Neural cell (in vitro differentiated cells): ENCODE measurements at regions not wholly inside any gene's neighbourhood (a gene's known extent, or its start where the extent isn't known, plus 50 kb on each side); places are given as distances from the start of the nearest gene placed in this dataset.

Experiments used
- H2AFZ ChIP-seq: fragments of 200-600, 300-800 bp; sonication (generic), shearing (Covaris generic); 2 replicates; pipeline ENCODE4 v1.6.0; 2014; ENCODE audit warnings: low read depth, mild to moderate bottlenecking, antibody characterized with exemption, low read length, moderate library complexity
- H3F3A ChIP-seq: fragments of 200-600 bp; shearing (Covaris generic); 2 replicates; pipeline ENCODE4 v1.6.1; 2016; ENCODE audit warnings: mild to moderate bottlenecking, moderate library complexity, mixed read lengths, antibody characterized with exemption, low read length; ENCODE audit not compliant: insufficient read depth, poor library complexity, severe bottlenecking
- H3K27ac ChIP-seq: fragments of 200-600, 300-800 bp; sonication (generic), shearing (Covaris generic); 2 replicates; pipeline ENCODE4 v1.5.1; 2014; ENCODE audit warnings: mild to moderate bottlenecking, low read length, moderate library complexity
- H3K27me3 ChIP-seq: fragments of 300-800, 200-600 bp; sonication (generic), shearing (Covaris generic); 2 replicates; pipeline ENCODE4 v1.6.0; 2014; ENCODE audit warnings: mild to moderate bottlenecking, low read depth, low read length, moderate library complexity; ENCODE audit not compliant: insufficient read depth
- H3K36me3 ChIP-seq: fragments of 300-800, 200-600 bp; sonication (generic), shearing (Covaris generic); 2 replicates; pipeline ENCODE4 v1.5.1; 2014; ENCODE audit warnings: mild to moderate bottlenecking, antibody characterized with exemption, low read length, moderate library complexity; ENCODE audit not compliant: insufficient read depth
- H3K4me2 ChIP-seq: fragments of 300-800, 200-600 bp; sonication (generic), shearing (Covaris generic); 2 replicates; pipeline ENCODE4 v1.6.0; 2014; ENCODE audit warnings: mild to moderate bottlenecking, low read length
- H3K4me3 ChIP-seq: fragments of 300-800, 200-600 bp; sonication (generic), shearing (Covaris generic); 2 replicates; pipeline ENCODE4 v1.5.1; 2014; ENCODE audit warnings: mild to moderate bottlenecking, low read length, moderate library complexity
- H3K79me2 ChIP-seq: fragments of 200-600 bp; shearing (Covaris generic); replicated peaks from 2 replicates; pipeline ENCODE4 v1.6.0; 2014; ENCODE audit warnings: mild to moderate bottlenecking, low read length, moderate library complexity; ENCODE audit not compliant: insufficient read depth
- H3K9ac ChIP-seq: fragments of 300-800, 200-600 bp; sonication (generic), shearing (Covaris generic); 2 replicates; pipeline ENCODE4 v1.6.1; 2016; ENCODE audit warnings: mild to moderate bottlenecking, low read length, mixed read lengths
- H3K9me2 ChIP-seq: fragments of 200-600 bp; shearing (Covaris generic); 2 replicates; pipeline ENCODE4 v1.6.1; 2016; ENCODE audit warnings: mild to moderate bottlenecking, low read length, mixed read lengths; ENCODE audit not compliant: insufficient read depth
- H3K9me3 ChIP-seq: fragments of 200-600, 300-800 bp; sonication (generic), shearing (Covaris generic); 2 replicates; pipeline ENCODE4 v1.6.1; 2016; ENCODE audit warnings: mild to moderate bottlenecking, mixed run types, low read length, moderate library complexity, mixed read lengths
- H4K20me1 ChIP-seq: fragments of 200-600 bp; shearing (Covaris generic); 2 replicates; pipeline ENCODE4 v1.6.1; 2016; ENCODE audit warnings: mild to moderate bottlenecking, mixed run types; ENCODE audit not compliant: insufficient read depth
- EP300 ChIP-seq: fragments of 450-650 bp; conservative IDR thresholded peaks from 2 replicates; pipeline ENCODE4 v1.6.1; 2014; ENCODE audit warnings: antibody characterized with exemption, mild to moderate bottlenecking, moderate library complexity; ENCODE audit not compliant: poor library complexity, severe bottlenecking
- EZH2 ChIP-seq: fragments of 200-600, 300-800 bp; shearing (Covaris generic), sonication (generic); IDR thresholded peaks from 2 replicates; pipeline ENCODE4 v1.6.1; 2014; ENCODE audit warnings: antibody characterized with exemption, low read length, borderline replicate concordance, mild to moderate bottlenecking; ENCODE audit not compliant: insufficient read depth, poor library complexity, severe bottlenecking
- MXI1 ChIP-seq: fragments of 450-650 bp; conservative IDR thresholded peaks from 2 replicates; pipeline ENCODE4 v1.6.1; 2014; ENCODE audit warnings: antibody characterized with exemption, mild to moderate bottlenecking; ENCODE audit not compliant: poor library complexity, severe bottlenecking
- POLR2AphosphoS5 ChIP-seq: IDR thresholded peaks from 2 replicates; pipeline ENCODE4 v1.6.1; 2012
- RAD21 ChIP-seq: fragments of 450-650 bp; conservative IDR thresholded peaks from 2 replicates; pipeline ENCODE4 v1.6.1; 2014; ENCODE audit warnings: antibody characterized with exemption, mild to moderate bottlenecking, moderate library complexity
- SMC3 ChIP-seq: fragments of 450-650 bp; conservative IDR thresholded peaks from 2 replicates; pipeline ENCODE4 v1.6.1; 2014; ENCODE audit warnings: antibody characterized with exemption, mild to moderate bottlenecking, moderate library complexity; ENCODE audit not compliant: poor library complexity
- TAF1 ChIP-seq: IDR thresholded peaks from 2 replicates; pipeline ENCODE4 v1.6.1; 2012; ENCODE audit warnings: low read depth
- TF ChIP-seq, protein P1 (sequence below): IDR thresholded peaks from 2 replicates; pipeline ENCODE4 v1.6.1; 2012; ENCODE audit warnings: borderline replicate concordance
- TF ChIP-seq, protein P2 (sequence below): fragments of 450-650 bp; IDR thresholded peaks from 2 replicates; pipeline ENCODE4 v1.5.1; 2014; ENCODE audit warnings: antibody characterized with exemption, mild to moderate bottlenecking, moderate library complexity; ENCODE audit not compliant: poor library complexity, severe bottlenecking

DNA sequence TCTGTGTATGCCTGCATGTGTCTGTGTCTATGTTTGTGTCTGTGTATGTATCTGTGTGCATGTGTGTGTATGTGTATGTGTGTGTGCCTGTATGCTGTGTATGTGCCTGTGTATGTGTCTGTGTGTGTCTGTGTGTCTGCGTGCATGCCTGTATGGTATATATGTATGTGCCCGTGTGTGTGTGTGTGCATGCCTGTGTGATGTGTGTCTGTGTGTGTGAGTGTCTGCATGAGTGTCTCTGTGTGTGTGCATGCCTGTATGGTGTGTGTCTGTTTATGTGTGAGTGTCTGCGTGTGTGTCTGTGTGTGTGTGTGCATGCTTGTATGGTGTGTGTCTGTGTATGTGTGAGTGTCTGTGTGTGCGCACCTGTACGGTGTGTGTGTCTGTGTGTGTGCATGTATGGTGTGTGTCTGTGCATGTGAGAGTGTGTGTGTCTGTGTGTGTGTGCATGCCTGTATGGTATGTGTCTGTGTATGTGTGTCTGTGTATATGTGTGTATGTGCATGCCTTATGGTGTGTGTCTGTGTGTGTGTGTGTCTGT is 137.1 kb upstream of the IRX2 start:
- Histone ChIP-seq H3K9ac (no peak overlapping the region), H3K36me3 (no peaks in the 10 kb centered on the region), H3K79me2 (no peaks in the 10 kb centered on the region), H3K4me2 (no peak overlapping the region), H3F3A (no peaks in the 10 kb centered on the region), H2AFZ (no peak overlapping the region), H3K27ac (no peak overlapping the region), H3K9me2 (no peaks in the 10 kb centered on the region), H3K4me3 (no peak overlapping the region), H3K27me3 (no peaks in the 10 kb centered on the region), H4K20me1 (no peaks in the 10 kb centered on the region), H3K9me3 (no peaks in the 10 kb centered on the region)
- TF ChIP-seq EZH2, result no peak
- no peak for TF ChIP-seq RAD21
- no peak for TF ChIP-seq TAF1
- no peak for TF ChIP-seq EP300
- no peak for TF ChIP-seq SMC3
- no peak for TF ChIP-seq MXI1
- no peak for TF ChIP-seq POLR2AphosphoS5
- TF ChIP-seq, protein P1, sequence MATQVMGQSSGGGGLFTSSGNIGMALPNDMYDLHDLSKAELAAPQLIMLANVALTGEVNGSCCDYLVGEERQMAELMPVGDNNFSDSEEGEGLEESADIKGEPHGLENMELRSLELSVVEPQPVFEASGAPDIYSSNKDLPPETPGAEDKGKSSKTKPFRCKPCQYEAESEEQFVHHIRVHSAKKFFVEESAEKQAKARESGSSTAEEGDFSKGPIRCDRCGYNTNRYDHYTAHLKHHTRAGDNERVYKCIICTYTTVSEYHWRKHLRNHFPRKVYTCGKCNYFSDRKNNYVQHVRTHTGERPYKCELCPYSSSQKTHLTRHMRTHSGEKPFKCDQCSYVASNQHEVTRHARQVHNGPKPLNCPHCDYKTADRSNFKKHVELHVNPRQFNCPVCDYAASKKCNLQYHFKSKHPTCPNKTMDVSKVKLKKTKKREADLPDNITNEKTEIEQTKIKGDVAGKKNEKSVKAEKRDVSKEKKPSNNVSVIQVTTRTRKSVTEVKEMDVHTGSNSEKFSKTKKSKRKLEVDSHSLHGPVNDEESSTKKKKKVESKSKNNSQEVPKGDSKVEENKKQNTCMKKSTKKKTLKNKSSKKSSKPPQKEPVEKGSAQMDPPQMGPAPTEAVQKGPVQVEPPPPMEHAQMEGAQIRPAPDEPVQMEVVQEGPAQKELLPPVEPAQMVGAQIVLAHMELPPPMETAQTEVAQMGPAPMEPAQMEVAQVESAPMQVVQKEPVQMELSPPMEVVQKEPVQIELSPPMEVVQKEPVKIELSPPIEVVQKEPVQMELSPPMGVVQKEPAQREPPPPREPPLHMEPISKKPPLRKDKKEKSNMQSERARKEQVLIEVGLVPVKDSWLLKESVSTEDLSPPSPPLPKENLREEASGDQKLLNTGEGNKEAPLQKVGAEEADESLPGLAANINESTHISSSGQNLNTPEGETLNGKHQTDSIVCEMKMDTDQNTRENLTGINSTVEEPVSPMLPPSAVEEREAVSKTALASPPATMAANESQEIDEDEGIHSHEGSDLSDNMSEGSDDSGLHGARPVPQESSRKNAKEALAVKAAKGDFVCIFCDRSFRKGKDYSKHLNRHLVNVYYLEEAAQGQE, result no peak
- TF ChIP-seq, protein P2, sequence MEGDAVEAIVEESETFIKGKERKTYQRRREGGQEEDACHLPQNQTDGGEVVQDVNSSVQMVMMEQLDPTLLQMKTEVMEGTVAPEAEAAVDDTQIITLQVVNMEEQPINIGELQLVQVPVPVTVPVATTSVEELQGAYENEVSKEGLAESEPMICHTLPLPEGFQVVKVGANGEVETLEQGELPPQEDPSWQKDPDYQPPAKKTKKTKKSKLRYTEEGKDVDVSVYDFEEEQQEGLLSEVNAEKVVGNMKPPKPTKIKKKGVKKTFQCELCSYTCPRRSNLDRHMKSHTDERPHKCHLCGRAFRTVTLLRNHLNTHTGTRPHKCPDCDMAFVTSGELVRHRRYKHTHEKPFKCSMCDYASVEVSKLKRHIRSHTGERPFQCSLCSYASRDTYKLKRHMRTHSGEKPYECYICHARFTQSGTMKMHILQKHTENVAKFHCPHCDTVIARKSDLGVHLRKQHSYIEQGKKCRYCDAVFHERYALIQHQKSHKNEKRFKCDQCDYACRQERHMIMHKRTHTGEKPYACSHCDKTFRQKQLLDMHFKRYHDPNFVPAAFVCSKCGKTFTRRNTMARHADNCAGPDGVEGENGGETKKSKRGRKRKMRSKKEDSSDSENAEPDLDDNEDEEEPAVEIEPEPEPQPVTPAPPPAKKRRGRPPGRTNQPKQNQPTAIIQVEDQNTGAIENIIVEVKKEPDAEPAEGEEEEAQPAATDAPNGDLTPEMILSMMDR, result no peak

DNA sequence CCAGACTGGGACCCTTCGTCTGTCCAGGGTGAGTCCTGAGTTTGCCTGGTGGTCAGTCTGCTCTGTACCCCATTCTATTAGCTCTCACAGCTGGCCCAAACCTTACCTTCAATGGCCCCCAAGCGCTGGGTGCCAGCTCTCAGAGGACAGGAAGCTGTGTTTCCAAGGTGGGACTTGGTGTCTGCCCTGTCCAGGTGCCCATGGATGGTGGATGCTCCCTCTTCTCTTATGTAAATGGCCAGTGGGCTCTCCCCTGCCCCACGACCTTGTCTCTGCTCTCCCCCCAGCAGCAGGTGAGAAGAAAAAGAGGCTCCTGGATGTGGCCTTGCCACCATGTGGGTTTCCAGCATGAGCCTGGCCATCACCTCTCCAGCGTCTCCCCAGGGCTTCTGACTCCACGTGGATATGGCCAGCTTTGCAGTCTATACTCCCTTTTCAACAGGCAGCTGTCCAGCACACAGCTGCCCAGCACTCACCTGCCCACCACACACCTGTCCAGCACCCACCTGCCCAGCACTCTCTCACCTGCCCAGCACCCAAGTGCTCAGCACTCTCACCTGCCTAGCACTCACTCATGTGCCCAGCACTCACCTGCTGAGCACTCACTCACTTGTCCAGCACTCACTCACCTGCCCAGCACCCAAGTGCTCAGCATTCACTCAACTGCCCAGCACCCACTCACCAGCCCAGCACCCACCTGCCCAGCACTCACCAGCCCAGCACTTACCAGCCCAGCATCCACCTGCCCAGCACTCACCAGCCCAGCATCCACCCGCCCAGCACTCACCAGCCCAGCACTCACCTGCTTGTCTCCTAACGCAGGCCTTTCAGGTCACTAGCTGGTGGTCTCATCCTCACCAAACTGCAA is 136.2 kb upstream of the IRX2 start:
- H3K9ac ChIP-seq, result no peak overlapping the region
- H3K27ac ChIP-seq, result no peak overlapping the region
- no peaks in the 10 kb centered on the region for H3K9me3 ChIP-seq
- H2AFZ ChIP-seq, result no peak overlapping the region
- no peaks in the 10 kb centered on the region for H3K36me3 ChIP-seq
- no peaks in the 10 kb centered on the region for H3K9me2 ChIP-seq
- H4K20me1 ChIP-seq, result no peaks in the 10 kb centered on the region
- no peak overlapping the region for H3K4me3 ChIP-seq
- TF ChIP-seq MXI1, result no peak
- TF ChIP-seq EP300, result no peak
- H3F3A ChIP-seq, result no peaks in the 10 kb centered on the region
- H3K27me3 ChIP-seq, result no peaks in the 10 kb centered on the region
- no peak overlapping the region for H3K4me2 ChIP-seq
- H3K79me2 ChIP-seq, result no peaks in the 10 kb centered on the region
